ENCODE measurements at regions not wholly inside any gene's neighbourhood (a gene's known extent, or its start where the extent isn't known, plus 50 kb on each side); places are given as distances from the start of the nearest gene placed in this dataset.

DNA sequence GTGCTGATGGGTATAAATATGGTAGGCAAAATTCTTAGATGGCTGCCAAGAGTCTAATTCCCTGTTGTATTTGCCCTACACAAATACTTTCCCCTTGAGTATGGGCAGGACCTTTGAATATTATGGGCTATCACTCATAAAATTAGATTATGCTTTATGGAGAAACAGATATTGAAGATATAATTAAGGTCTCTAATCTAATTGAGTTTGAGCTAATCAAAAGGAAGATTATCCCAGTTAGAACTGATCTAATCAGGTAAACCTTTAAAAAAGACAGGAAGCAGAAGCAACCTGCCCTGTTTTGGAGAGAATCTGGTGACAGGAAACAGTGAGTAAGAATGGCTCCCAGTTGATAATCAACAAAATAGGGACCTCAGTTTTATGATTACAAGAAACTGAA, 609.0 kb upstream of the PRMT6 start:
- no peak overlapping the region for H3K27ac Mint-ChIP-seq
- no peaks in the 10 kb centered on the region for H4K20me1 ChIP-seq (ENCODE audit: control insufficient read depth, insufficient read depth, low read length, poor library complexity, severe bottlenecking)
- no peak overlapping the region for H3K4me2 ChIP-seq (replicated peaks; ENCODE audit: low read depth, low read length, poor library complexity, severe bottlenecking)
- ATAC-seq (ENCODE audit: low read depth): no peak
- no peak overlapping the region for H3K4me3 Mint-ChIP-seq
- H3K9ac ChIP-seq (ENCODE audit: low read length): no peak overlapping the region
- no peaks in the 10 kb centered on the region for H3K36me3 ChIP-seq (replicated peaks in 1 of 2; ENCODE audit: control extremely low read depth in 1 of 2, control insufficient read depth in 1 of 2, extremely low read depth in 1 of 2, insufficient read depth in 2 of 2, low read length in 1 of 2)
- H3K9me3 Mint-ChIP-seq (ENCODE audit: insufficient read depth): no peaks in the 10 kb centered on the region
- ChIA-PET CTCF (interaction anchor here (0.7 kb wide), 1 partner anchor 345 kb away, joined by 3 read pairs; no protein-coding TSS in a partner anchor), POLR2A (no interaction called here)
- no peaks in the 10 kb centered on the region for H3K79me2 ChIP-seq (ENCODE audit: control insufficient read depth, insufficient read depth, low read length)
- H3K27me3 Mint-ChIP-seq: no peaks in the 10 kb centered on the region
- no peak for TF ChIP-seq EZH2 (IDR thresholded peaks at IDR 0.05; ENCODE audit: borderline replicate concordance, insufficient read depth, low read depth, low read length, poor library complexity, severe bottlenecking)
- TF ChIP-seq, protein P1, sequence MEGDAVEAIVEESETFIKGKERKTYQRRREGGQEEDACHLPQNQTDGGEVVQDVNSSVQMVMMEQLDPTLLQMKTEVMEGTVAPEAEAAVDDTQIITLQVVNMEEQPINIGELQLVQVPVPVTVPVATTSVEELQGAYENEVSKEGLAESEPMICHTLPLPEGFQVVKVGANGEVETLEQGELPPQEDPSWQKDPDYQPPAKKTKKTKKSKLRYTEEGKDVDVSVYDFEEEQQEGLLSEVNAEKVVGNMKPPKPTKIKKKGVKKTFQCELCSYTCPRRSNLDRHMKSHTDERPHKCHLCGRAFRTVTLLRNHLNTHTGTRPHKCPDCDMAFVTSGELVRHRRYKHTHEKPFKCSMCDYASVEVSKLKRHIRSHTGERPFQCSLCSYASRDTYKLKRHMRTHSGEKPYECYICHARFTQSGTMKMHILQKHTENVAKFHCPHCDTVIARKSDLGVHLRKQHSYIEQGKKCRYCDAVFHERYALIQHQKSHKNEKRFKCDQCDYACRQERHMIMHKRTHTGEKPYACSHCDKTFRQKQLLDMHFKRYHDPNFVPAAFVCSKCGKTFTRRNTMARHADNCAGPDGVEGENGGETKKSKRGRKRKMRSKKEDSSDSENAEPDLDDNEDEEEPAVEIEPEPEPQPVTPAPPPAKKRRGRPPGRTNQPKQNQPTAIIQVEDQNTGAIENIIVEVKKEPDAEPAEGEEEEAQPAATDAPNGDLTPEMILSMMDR (IDR thresholded peaks at IDR 0.05): no peak
- no peak for DNase-seq
- no peaks in the 10 kb centered on the region for H3K27me3 ChIP-seq (replicated peaks in 1 of 4; ENCODE audit: control extremely low read depth in 1 of 4, control insufficient read depth in 3 of 4, insufficient read depth in 4 of 4, low read length in 3 of 4)
- intact Hi-C loops (cut with micrococcal nuclease): no loop called here
- no peaks in the 10 kb centered on the region for H3K9me3 ChIP-seq (ENCODE audit: control extremely low read depth in 1 of 3, control insufficient read depth in 2 of 3, insufficient read depth in 1 of 3, low read length in 2 of 3)
- H3K4me3 ChIP-seq (ENCODE audit: control extremely low read depth in 1 of 5, extremely low read depth in 1 of 5, insufficient read depth in 1 of 5, low read depth in 2 of 5, low read length in 4 of 5): no peak overlapping the region
- H3K27ac ChIP-seq (ENCODE audit: low read length in 2 of 2): no peak overlapping the region
- H2AFZ ChIP-seq (ENCODE audit: insufficient read depth, low read depth, low read length, poor library complexity, severe bottlenecking): no peak overlapping the region
- no peaks in the 10 kb centered on the region for H3K4me1 Mint-ChIP-seq
- no peaks in the 10 kb centered on the region for H3K4me1 ChIP-seq (ENCODE audit: control insufficient read depth in 2 of 2, insufficient read depth in 2 of 2, low read length in 2 of 2)

- CTCF ChIA-PET: no interaction called here
- H3K4me1 Mint-ChIP-seq: no peaks in the 10 kb centered on the region
- ATAC-seq (ENCODE audit: low read depth) (no peak), DNase-seq (no peak)
- no peaks in the 10 kb centered on the region for H4K20me1 ChIP-seq (ENCODE audit: control insufficient read depth, insufficient read depth, low read length, poor library complexity, severe bottlenecking)
- no peaks in the 10 kb centered on the region for H3K36me3 ChIP-seq (replicated peaks in 1 of 2; ENCODE audit: control extremely low read depth in 1 of 2, control insufficient read depth in 1 of 2, extremely low read depth in 1 of 2, insufficient read depth in 2 of 2, low read length in 1 of 2)
- H3K79me2 ChIP-seq (ENCODE audit: control insufficient read depth, insufficient read depth, low read length): no peaks in the 10 kb centered on the region
- H3K9me3 Mint-ChIP-seq (ENCODE audit: insufficient read depth): no peaks in the 10 kb centered on the region
- H3K9ac ChIP-seq (ENCODE audit: low read length): no peak overlapping the region
- H3K27me3 ChIP-seq (replicated peaks in 1 of 4; ENCODE audit: control extremely low read depth in 1 of 4, control insufficient read depth in 3 of 4, insufficient read depth in 4 of 4, low read length in 3 of 4): no peaks in the 10 kb centered on the region
- H3K4me1 ChIP-seq (ENCODE audit: control insufficient read depth in 2 of 2, insufficient read depth in 2 of 2, low read length in 2 of 2): no peaks in the 10 kb centered on the region
- WGBS (ENCODE audit: insufficient coverage): no CpG with 5 or more reads among the region's 3 CpGs
- POLR2A ChIA-PET: no interaction called here
- TF ChIP-seq, protein P1 (IDR thresholded peaks at IDR 0.05): no peak
- TF ChIP-seq EZH2 (IDR thresholded peaks at IDR 0.05; ENCODE audit: borderline replicate concordance, insufficient read depth, low read depth, low read length, poor library complexity, severe bottlenecking): no peak
- no peak overlapping the region for H3K4me2 ChIP-seq (replicated peaks; ENCODE audit: low read depth, low read length, poor library complexity, severe bottlenecking)
- H3K4me3 ChIP-seq (ENCODE audit: control extremely low read depth in 1 of 5, extremely low read depth in 1 of 5, insufficient read depth in 1 of 5, low read depth in 2 of 5, low read length in 4 of 5): no peak overlapping the region
- H3K27ac Mint-ChIP-seq: no peak overlapping the region
- H3K27ac ChIP-seq (ENCODE audit: low read length in 2 of 2): no peak overlapping the region
- intact Hi-C loops (cut with micrococcal nuclease): no loop called here
- H3K9me3 ChIP-seq (ENCODE audit: control extremely low read depth in 1 of 3, control insufficient read depth in 2 of 3, insufficient read depth in 1 of 3, low read length in 2 of 3): no peaks in the 10 kb centered on the region
- H2AFZ ChIP-seq (ENCODE audit: insufficient read depth, low read depth, low read length, poor library complexity, severe bottlenecking): no peak overlapping the region
- no peaks in the 10 kb centered on the region for H3K27me3 Mint-ChIP-seq
- no peak overlapping the region for H3K4me3 Mint-ChIP-seq
These were observed 599.6 kb upstream of the PRMT6 start for GRCh38 chr1:106456832-106457231.
